ENCODE measurements at regions not wholly inside any gene's neighbourhood (a gene's known extent, or its start where the extent isn't known, plus 50 kb on each side); places are given as distances from the start of the nearest gene placed in this dataset.

- no peak for TF ChIP-seq CEBPB (IDR thresholded peaks at IDR 0.05)
- no peak for TF ChIP-seq CREB1 (IDR thresholded peaks at IDR 0.05; ENCODE audit: low read depth)
- no peak for TF ChIP-seq TCF12 (IDR thresholded peaks at IDR 0.05; ENCODE audit: low read depth)
- TF ChIP-seq MAX (IDR thresholded peaks at IDR 0.05) = no peak
- TF ChIP-seq EP300 (IDR thresholded peaks at IDR 0.05; ENCODE audit: borderline replicate concordance) = no peak
- TF ChIP-seq NFIC (IDR thresholded peaks at IDR 0.05) = no peak
- TF ChIP-seq TEAD4 (IDR thresholded peaks at IDR 0.05) = no peak
- TF ChIP-seq, protein P1, sequence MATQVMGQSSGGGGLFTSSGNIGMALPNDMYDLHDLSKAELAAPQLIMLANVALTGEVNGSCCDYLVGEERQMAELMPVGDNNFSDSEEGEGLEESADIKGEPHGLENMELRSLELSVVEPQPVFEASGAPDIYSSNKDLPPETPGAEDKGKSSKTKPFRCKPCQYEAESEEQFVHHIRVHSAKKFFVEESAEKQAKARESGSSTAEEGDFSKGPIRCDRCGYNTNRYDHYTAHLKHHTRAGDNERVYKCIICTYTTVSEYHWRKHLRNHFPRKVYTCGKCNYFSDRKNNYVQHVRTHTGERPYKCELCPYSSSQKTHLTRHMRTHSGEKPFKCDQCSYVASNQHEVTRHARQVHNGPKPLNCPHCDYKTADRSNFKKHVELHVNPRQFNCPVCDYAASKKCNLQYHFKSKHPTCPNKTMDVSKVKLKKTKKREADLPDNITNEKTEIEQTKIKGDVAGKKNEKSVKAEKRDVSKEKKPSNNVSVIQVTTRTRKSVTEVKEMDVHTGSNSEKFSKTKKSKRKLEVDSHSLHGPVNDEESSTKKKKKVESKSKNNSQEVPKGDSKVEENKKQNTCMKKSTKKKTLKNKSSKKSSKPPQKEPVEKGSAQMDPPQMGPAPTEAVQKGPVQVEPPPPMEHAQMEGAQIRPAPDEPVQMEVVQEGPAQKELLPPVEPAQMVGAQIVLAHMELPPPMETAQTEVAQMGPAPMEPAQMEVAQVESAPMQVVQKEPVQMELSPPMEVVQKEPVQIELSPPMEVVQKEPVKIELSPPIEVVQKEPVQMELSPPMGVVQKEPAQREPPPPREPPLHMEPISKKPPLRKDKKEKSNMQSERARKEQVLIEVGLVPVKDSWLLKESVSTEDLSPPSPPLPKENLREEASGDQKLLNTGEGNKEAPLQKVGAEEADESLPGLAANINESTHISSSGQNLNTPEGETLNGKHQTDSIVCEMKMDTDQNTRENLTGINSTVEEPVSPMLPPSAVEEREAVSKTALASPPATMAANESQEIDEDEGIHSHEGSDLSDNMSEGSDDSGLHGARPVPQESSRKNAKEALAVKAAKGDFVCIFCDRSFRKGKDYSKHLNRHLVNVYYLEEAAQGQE (IDR thresholded peaks at IDR 0.05; ENCODE audit: low read depth) = no peak
- TF ChIP-seq YY1 (IDR thresholded peaks at IDR 0.05; ENCODE audit: low read depth) = no peak
- no peak for TF ChIP-seq FOXM1 (IDR thresholded peaks at IDR 0.05; ENCODE audit: borderline replicate concordance, low read depth)
- TF ChIP-seq RAD21 (IDR thresholded peaks at IDR 0.05; ENCODE audit: low read depth) = no peak
- no peak for TF ChIP-seq EGR1 (IDR thresholded peaks at IDR 0.05)
These were observed 1371.1 kb upstream of the LRRTM1 start for GRCh38 chr2:81675641-81676040.

DNA sequence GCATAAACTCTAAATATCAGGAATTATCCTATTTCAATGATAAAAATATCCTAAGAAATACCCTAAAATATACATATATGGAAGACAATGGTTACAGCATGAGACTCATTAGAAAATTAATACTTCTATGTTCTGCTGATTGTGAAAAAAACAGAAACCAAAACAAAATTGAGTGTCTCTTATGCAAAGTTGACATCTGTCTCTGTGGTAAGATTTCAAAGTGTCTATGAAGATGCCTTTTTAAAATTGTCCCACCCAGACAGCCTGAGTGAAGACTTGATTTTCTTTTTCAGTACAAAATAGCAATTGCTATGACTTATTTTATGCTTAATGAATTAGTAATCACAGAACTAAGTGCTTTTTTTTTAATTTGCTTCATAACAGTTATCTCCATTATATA, 1368.4 kb upstream of the LRRTM1 start:
- no peak for TF ChIP-seq FOXM1 (IDR thresholded peaks at IDR 0.05; ENCODE audit: borderline replicate concordance, low read depth)
- TF ChIP-seq, protein P2, sequence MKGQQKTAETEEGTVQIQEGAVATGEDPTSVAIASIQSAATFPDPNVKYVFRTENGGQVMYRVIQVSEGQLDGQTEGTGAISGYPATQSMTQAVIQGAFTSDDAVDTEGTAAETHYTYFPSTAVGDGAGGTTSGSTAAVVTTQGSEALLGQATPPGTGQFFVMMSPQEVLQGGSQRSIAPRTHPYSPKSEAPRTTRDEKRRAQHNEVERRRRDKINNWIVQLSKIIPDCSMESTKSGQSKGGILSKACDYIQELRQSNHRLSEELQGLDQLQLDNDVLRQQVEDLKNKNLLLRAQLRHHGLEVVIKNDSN (IDR thresholded peaks at IDR 0.05) = no peak
- TF ChIP-seq, protein P1 (IDR thresholded peaks at IDR 0.05; ENCODE audit: low read depth) = no peak
- no peak for TF ChIP-seq TEAD4 (IDR thresholded peaks at IDR 0.05)
- no peak for TF ChIP-seq RAD21 (IDR thresholded peaks at IDR 0.05; ENCODE audit: low read depth)
- TF ChIP-seq YY1 (IDR thresholded peaks at IDR 0.05; ENCODE audit: low read depth) = no peak
- TF ChIP-seq TCF12 (IDR thresholded peaks at IDR 0.05; ENCODE audit: low read depth) = no peak

DNA sequence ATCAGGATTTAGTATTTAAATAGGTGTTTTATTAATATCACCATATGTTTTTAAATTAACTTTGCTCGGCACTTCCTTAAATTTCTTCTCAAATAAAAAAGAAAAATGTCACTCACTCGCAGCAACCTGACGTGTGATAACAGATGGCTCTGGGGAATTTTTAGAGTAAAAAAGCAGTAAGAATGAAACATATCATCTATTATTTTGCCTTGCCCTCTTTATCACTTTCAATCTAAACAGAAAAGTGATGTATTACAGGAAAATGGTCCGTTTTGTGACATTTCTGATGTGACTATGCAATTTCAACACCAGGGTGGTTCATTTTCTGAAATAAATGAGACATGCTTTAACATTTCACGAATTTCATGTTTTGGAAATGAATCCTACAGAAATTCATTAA, 1368.0 kb upstream of the LRRTM1 start:
- no peak for TF ChIP-seq ZBTB7A (IDR thresholded peaks at IDR 0.05; ENCODE audit: low read depth)
- TF ChIP-seq, protein P1 (IDR thresholded peaks at IDR 0.05; ENCODE audit: low read depth) = no peak
- TF ChIP-seq CREB1 (IDR thresholded peaks at IDR 0.05; ENCODE audit: low read depth) = no peak
- TF ChIP-seq NFIC (IDR thresholded peaks at IDR 0.05) = no peak
- no peak for TF ChIP-seq RAD21 (IDR thresholded peaks at IDR 0.05; ENCODE audit: low read depth)
- TF ChIP-seq, protein P2 (IDR thresholded peaks at IDR 0.05) = no peak
- TF ChIP-seq EP300 (IDR thresholded peaks at IDR 0.05; ENCODE audit: borderline replicate concordance) = no peak
- TF ChIP-seq TAF1 (IDR thresholded peaks at IDR 0.05; ENCODE audit: low read depth) = no peak
- TF ChIP-seq YY1 (IDR thresholded peaks at IDR 0.05; ENCODE audit: low read depth) = no peak
- no peak for TF ChIP-seq TCF12 (IDR thresholded peaks at IDR 0.05; ENCODE audit: low read depth)
- TF ChIP-seq MAX (IDR thresholded peaks at IDR 0.05) = no peak
- TF ChIP-seq FOXM1 (IDR thresholded peaks at IDR 0.05; ENCODE audit: borderline replicate concordance, low read depth) = no peak
- no peak for TF ChIP-seq TEAD4 (IDR thresholded peaks at IDR 0.05)
- TF ChIP-seq EGR1 (IDR thresholded peaks at IDR 0.05) = no peak
- no peak for TF ChIP-seq CEBPB (IDR thresholded peaks at IDR 0.05)

GRCh38 chr2:81670885-81671284, 1366.3 kb upstream of the LRRTM1 start:
- TF ChIP-seq TCF12 (IDR thresholded peaks at IDR 0.05; ENCODE audit: low read depth) (no peak), RAD21 (IDR thresholded peaks at IDR 0.05; ENCODE audit: low read depth) (no peak), NFIC (IDR thresholded peaks at IDR 0.05) (no peak), TEAD4 (IDR thresholded peaks at IDR 0.05) (no peak), FOXM1 (IDR thresholded peaks at IDR 0.05; ENCODE audit: borderline replicate concordance, low read depth) (no peak), YY1 (IDR thresholded peaks at IDR 0.05; ENCODE audit: low read depth) (no peak), CREB1 (IDR thresholded peaks at IDR 0.05; ENCODE audit: low read depth) (no peak), EGR1 (IDR thresholded peaks at IDR 0.05) (no peak)
- TF ChIP-seq, protein P1 (IDR thresholded peaks at IDR 0.05; ENCODE audit: low read depth) = no peak
